Fibroblast of peridontal ligament (primary cell): ENCODE measurements at regions not wholly inside any gene's neighbourhood (a gene's known extent, or its start where the extent isn't known, plus 50 kb on each side); places are given as distances from the start of the nearest gene placed in this dataset.
A peak's percentile ranks its signal among the peaks of the same experiment; 100 is the strongest.

Source experiments
- DNase-seq: peaks from one replicate; pipeline ENCODE4 v3.0.0-alpha.2; 2010; ENCODE audit errors: extremely low read depth

GRCh38 chr16:64468515-64469090 is 653.3 kb downstream of the CDH11 start:
- DNase-seq: no peak

GRCh38 chr16:64459821-64460220 is 662.0 kb downstream of the CDH11 start:
- peak; percentile 50 for DNase-seq

- DNase-seq: no peak
Observed at GRCh38 chr16:64459402-64459801, 662.5 kb downstream of the CDH11 start.

- peak; percentile 79 for DNase-seq
Observed at GRCh38 chr16:64455275-64455674, 666.6 kb downstream of the CDH11 start.

- DNase-seq: peak; percentile 68
Observed at GRCh38 chr16:64453646-64454045, 668.2 kb downstream of the CDH11 start.

- DNase-seq: peak; percentile 43
Observed at GRCh38 chr16:64452446-64452845, 669.4 kb downstream of the CDH11 start.

GRCh38 chr16:64450177-64450576 is 671.7 kb downstream of the CDH11 start:
- peak; percentile 86 for DNase-seq

GRCh38 chr16:64449506-64449905 is 672.4 kb downstream of the CDH11 start:
- DNase-seq: peak; percentile 40

GRCh38 chr16:64445649-64446048 is 676.2 kb downstream of the CDH11 start:
- no peak for DNase-seq

- no peak for DNase-seq
Observed at GRCh38 chr16:64445245-64445644, 676.6 kb downstream of the CDH11 start.

- DNase-seq: peak; percentile 100
Observed at GRCh38 chr16:64440421-64440831, 681.4 kb downstream of the CDH11 start.

GRCh38 chr16:64440005-64440404 is 681.9 kb downstream of the CDH11 start:
- no peak for DNase-seq

- no peak for DNase-seq
Observed at GRCh38 chr16:64437706-64438324, 684.0 kb downstream of the CDH11 start.

- no peak for DNase-seq
Observed at GRCh38 chr16:64434526-64435069, 687.3 kb downstream of the CDH11 start.

- peak; percentile 90 for DNase-seq
Observed at GRCh38 chr16:64428463-64429113, 693.3 kb downstream of the CDH11 start.

GRCh38 chr16:64426131-64426666 is 695.7 kb downstream of the CDH11 start:
- no peak for DNase-seq

GRCh38 chr16:64425381-64425780 is 696.5 kb downstream of the CDH11 start:
- DNase-seq: no peak

- DNase-seq: no peak
Observed at GRCh38 chr16:64422259-64422658, 699.6 kb downstream of the CDH11 start.

- DNase-seq: no peak
Observed at GRCh38 chr16:64421515-64421914, 700.3 kb downstream of the CDH11 start.

GRCh38 chr16:64419832-64420231 is 702.0 kb downstream of the CDH11 start:
- DNase-seq: no peak

GRCh38 chr16:64417711-64418227 is 704.1 kb downstream of the CDH11 start:
- peak; percentile 95 for DNase-seq

GRCh38 chr16:64416216-64417005 is 705.5 kb downstream of the CDH11 start:
- peak; percentile 64 for DNase-seq
